Stomach (tissue), 4 donors: ENCODE measurements at regions not wholly inside any gene's neighbourhood (a gene's known extent, or its start where the extent isn't known, plus 50 kb on each side); places are given as distances from the start of the nearest gene placed in this dataset.

Experiments
- POLR2A ChIP-seq, 4 donors: fragments of 450-650 bp; IDR thresholded peaks; one replicate each; pipeline ENCODE4 v1.6.1; 2016; ENCODE audit warnings: antibody characterized with exemption in 4 of 4, control low read depth in 2 of 4, mild to moderate bottlenecking in 1 of 4, moderate library complexity in 1 of 4
- POLR2AphosphoS5 ChIP-seq, 3 donors: sonication (generic); formaldehyde crosslinking; IDR thresholded peaks; one replicate each; pipeline ENCODE4 v1.6.1; 2016; ENCODE audit warnings: antibody characterized with exemption in 3 of 3
- TF ChIP-seq, protein P1 (sequence below), 7 experiments: fragments of 450-650 bp in 4 of 7; fragments of 200-600 bp in 3 of 7; sonication (generic) in 3 of 7; IDR thresholded peaks; one replicate each; pipeline ENCODE4 v1.5.1; 2016 to 2019; ENCODE audit warnings: antibody characterized with exemption in 7 of 7, control low read depth in 2 of 7, mild to moderate bottlenecking in 1 of 7

- TF ChIP-seq POLR2A (IDR thresholded peaks at IDR 0.05) (no peak), POLR2AphosphoS5 (IDR thresholded peaks at IDR 0.05) (no peak)
- TF ChIP-seq, protein P1, sequence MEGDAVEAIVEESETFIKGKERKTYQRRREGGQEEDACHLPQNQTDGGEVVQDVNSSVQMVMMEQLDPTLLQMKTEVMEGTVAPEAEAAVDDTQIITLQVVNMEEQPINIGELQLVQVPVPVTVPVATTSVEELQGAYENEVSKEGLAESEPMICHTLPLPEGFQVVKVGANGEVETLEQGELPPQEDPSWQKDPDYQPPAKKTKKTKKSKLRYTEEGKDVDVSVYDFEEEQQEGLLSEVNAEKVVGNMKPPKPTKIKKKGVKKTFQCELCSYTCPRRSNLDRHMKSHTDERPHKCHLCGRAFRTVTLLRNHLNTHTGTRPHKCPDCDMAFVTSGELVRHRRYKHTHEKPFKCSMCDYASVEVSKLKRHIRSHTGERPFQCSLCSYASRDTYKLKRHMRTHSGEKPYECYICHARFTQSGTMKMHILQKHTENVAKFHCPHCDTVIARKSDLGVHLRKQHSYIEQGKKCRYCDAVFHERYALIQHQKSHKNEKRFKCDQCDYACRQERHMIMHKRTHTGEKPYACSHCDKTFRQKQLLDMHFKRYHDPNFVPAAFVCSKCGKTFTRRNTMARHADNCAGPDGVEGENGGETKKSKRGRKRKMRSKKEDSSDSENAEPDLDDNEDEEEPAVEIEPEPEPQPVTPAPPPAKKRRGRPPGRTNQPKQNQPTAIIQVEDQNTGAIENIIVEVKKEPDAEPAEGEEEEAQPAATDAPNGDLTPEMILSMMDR (IDR thresholded peaks at IDR 0.05): no peak
Observed at GRCh38 chr13:99061411-99061810, 83.5 kb upstream of the DOCK9 start.
